GM12878 (cell line): ENCODE measurements at regions not wholly inside any gene's neighbourhood (a gene's known extent, or its start where the extent isn't known, plus 50 kb on each side); places are given as distances from the start of the nearest gene placed in this dataset.

Source experiments
- ATAC-seq: fragments of 200-7000 bp; cut with Tn5 transposase; 3 replicates; pipeline ENCODE4 v1.9.1; 2020; ENCODE audit warnings: mild to moderate bottlenecking, moderate library complexity
- BruUV-seq: library from RNA; stranded (reverse); fragments of 400-500 nt; replicated peaks from 2 replicates; lab custom pipeline; 2021; lab: Mats Ljungman, UMichigan
- CTCF ChIA-PET: fragments of 300-600 bp; sonication (Branson Sonifier 250); formaldehyde crosslinking; extraction: SDS; loops from one replicate; lab custom pipeline; 2021; ENCODE audit warnings: inconsistent platforms; lab: Yijun Ruan, JAX
- POLR2A ChIA-PET: fragments of 350-600 bp; formaldehyde crosslinking; extraction: SDS; loops from one replicate; lab custom pipeline; 2021; ENCODE audit warnings: inconsistent platforms; lab: Charles Lee
- RAD21 ChIA-PET: fragments of 300-600 bp; sonication (Branson Sonifier 250); formaldehyde crosslinking; loops from one replicate; lab custom pipeline; 2023; ENCODE audit warnings: antibody characterized with exemption; ENCODE audit not compliant: unreplicated experiment; lab: Charles Lee
- SMC1A ChIA-PET: fragments of 300-600 bp; sonication (Branson Sonifier 250); formaldehyde crosslinking; loops from one replicate; lab custom pipeline; 2023; ENCODE audit not compliant: unreplicated experiment, uncharacterized antibody; lab: Charles Lee
- DNase-seq: peaks from one replicate; pipeline ENCODE4 v3.0.0-alpha.2; 2011; ENCODE audit warnings: low read depth, low spot score
- FAIRE-seq: peaks from 3 replicates; lab custom pipeline; 2011; peaks lifted over from hg19 to GRCh38; lab: Jason Lieb, UNC
- H2AFZ ChIP-seq: 2 replicates; pipeline ENCODE4 v1.6.0; 2011; ENCODE audit warnings: low read depth, low read length, control low read depth; ENCODE audit not compliant: control insufficient read depth
- H3K27ac ChIP-seq: 2 replicates; pipeline ENCODE4 v1.5.1; 2011; ENCODE audit warnings: control low read depth; ENCODE audit not compliant: control insufficient read depth, insufficient read depth
- H3K27me3 ChIP-seq, 2 experiments: replicated peaks in 1 of 2; 2 replicates each; pipeline versions ENCODE4 v1.6.0 to v1.6.1; 2011; ENCODE audit warnings: low read length in 1 of 2; ENCODE audit not compliant: control insufficient read depth in 2 of 2, insufficient read depth in 2 of 2
- H3K36me3 ChIP-seq, 2 experiments: 2 replicates each; pipeline ENCODE4 v1.5.1; 2011; ENCODE audit warnings: low read length in 1 of 2; ENCODE audit not compliant: control insufficient read depth in 2 of 2, insufficient read depth in 2 of 2
- H3K4me1 ChIP-seq: 2 replicates; pipeline ENCODE4 v1.6.1; 2011; ENCODE audit warnings: mild to moderate bottlenecking, low read length, moderate library complexity, mixed read lengths; ENCODE audit not compliant: control insufficient read depth, insufficient read depth
- H3K4me2 ChIP-seq: 2 replicates; pipeline ENCODE4 v1.6.0; 2011; ENCODE audit warnings: control low read depth; ENCODE audit not compliant: control insufficient read depth, insufficient read depth
- H3K4me3 ChIP-seq: fragments of 200-600 bp; sonication (generic); 2 replicates; pipeline ENCODE4 v1.5.1; 2016
- H3K79me2 ChIP-seq: 2 replicates; pipeline ENCODE4 v1.6.0; 2011; ENCODE audit warnings: low read length; ENCODE audit not compliant: control insufficient read depth, insufficient read depth
- H3K9ac ChIP-seq: 2 replicates; pipeline ENCODE4 v1.8.0; 2011; ENCODE audit warnings: low read length, control low read depth, mixed read lengths; ENCODE audit not compliant: control insufficient read depth, insufficient read depth
- H3K9me3 ChIP-seq: replicated peaks from 3 replicates; pipeline ENCODE4 v1.5.1; 2011; ENCODE audit warnings: mild to moderate bottlenecking, low read length; ENCODE audit not compliant: control insufficient read depth, insufficient read depth
- H4K20me1 ChIP-seq: 2 replicates; pipeline ENCODE4 v1.6.0; 2011; ENCODE audit not compliant: control insufficient read depth, insufficient read depth
- BRCA1 ChIP-seq: IDR thresholded peaks from 2 replicates; pipeline ENCODE4 v1.6.1; 2011; ENCODE audit warnings: low read depth, low read length, improper control_type of control experiment
- EED ChIP-seq: sonication (generic); IDR thresholded peaks from 2 replicates; pipeline ENCODE4 v1.6.1; 2016; ENCODE audit warnings: antibody characterized with exemption, low read depth
- NRF1 ChIP-seq: conservative IDR thresholded peaks from 2 replicates; pipeline ENCODE4 v1.6.1; 2011; ENCODE audit warnings: mild to moderate bottlenecking, low read depth, low read length, improper control_type of control experiment
- POU2F2 ChIP-seq: IDR thresholded peaks from 3 replicates; pipeline ENCODE4 v1.6.1; 2011; ENCODE audit warnings: low read depth, mild to moderate bottlenecking, low read length, borderline replicate concordance
- SRF ChIP-seq, 2 experiments: IDR thresholded peaks; 2 replicates each; pipeline ENCODE4 v1.6.1; 2011; ENCODE audit warnings: low read depth in 2 of 2, low read length in 2 of 2, mild to moderate bottlenecking in 1 of 2, moderate library complexity in 1 of 2
- STAT1 ChIP-seq: fragments of 450-650 bp; conservative IDR thresholded peaks from 2 replicates; pipeline ENCODE4 v1.6.1; 2014; ENCODE audit warnings: antibody characterized with exemption, mild to moderate bottlenecking
- WRNIP1 ChIP-seq: IDR thresholded peaks from 2 replicates; pipeline ENCODE4 v1.6.1; 2011; ENCODE audit warnings: low read depth, low read length, improper control_type of control experiment, borderline replicate concordance
- ZNF687 ChIP-seq: fragments of 450-650 bp; IDR thresholded peaks from 2 replicates; pipeline ENCODE4 v1.6.1; 2017; ENCODE audit warnings: mild to moderate bottlenecking, moderate library complexity
- ZZZ3 ChIP-seq: IDR thresholded peaks from 2 replicates; pipeline ENCODE4 v1.6.1; 2011; ENCODE audit warnings: low read depth; ENCODE audit not compliant: control insufficient read depth, insufficient read length
- WGBS: methylation state at CpG from one replicate; pipeline ENCODE4 v1.1.6; 2016; ENCODE audit warnings: low lambda C conversion rate; ENCODE audit not compliant: insufficient replicate concordance, insufficient coverage; ENCODE audit errors: missing lambda C conversion rate; 5-methylcytosine and 5-hydroxymethylcytosine counted together
- in situ Hi-C: fragments of 300-500 bp; cut with MboI; formaldehyde crosslinking; loops from 9 replicates; pipeline ENCODE4 v1.14.3; 2018; ENCODE audit warnings: mixed read lengths
- intact Hi-C: fragments of 100-400 bp; cut with micrococcal nuclease; formaldehyde crosslinking; loops from one replicate; pipeline ENCODE4 v1.14.2; 2022; ENCODE audit not compliant: unreplicated experiment
- TF ChIP-seq, protein P1 (sequence below): fragments of 450-650 bp; conservative IDR thresholded peaks from 2 replicates; pipeline ENCODE4 v1.6.1; 2017; ENCODE audit warnings: mild to moderate bottlenecking, moderate library complexity
- TF ChIP-seq, protein P2 (sequence below): fragments of 450-650 bp; IDR thresholded peaks from 2 replicates; pipeline ENCODE4 v1.6.1; 2014; ENCODE audit warnings: mild to moderate bottlenecking
- TF ChIP-seq, protein P3 (sequence below): fragments of 450-650 bp; IDR thresholded peaks from 2 replicates; pipeline ENCODE4 v1.6.1; 2016; ENCODE audit warnings: mild to moderate bottlenecking, moderate library complexity, borderline replicate concordance

- TF ChIP-seq ZNF687: no peak
- no peak for TF ChIP-seq EED
- TF ChIP-seq ZZZ3: no peak
- TF ChIP-seq POU2F2: no peak
- TF ChIP-seq WRNIP1: no peak
- TF ChIP-seq, protein P1, sequence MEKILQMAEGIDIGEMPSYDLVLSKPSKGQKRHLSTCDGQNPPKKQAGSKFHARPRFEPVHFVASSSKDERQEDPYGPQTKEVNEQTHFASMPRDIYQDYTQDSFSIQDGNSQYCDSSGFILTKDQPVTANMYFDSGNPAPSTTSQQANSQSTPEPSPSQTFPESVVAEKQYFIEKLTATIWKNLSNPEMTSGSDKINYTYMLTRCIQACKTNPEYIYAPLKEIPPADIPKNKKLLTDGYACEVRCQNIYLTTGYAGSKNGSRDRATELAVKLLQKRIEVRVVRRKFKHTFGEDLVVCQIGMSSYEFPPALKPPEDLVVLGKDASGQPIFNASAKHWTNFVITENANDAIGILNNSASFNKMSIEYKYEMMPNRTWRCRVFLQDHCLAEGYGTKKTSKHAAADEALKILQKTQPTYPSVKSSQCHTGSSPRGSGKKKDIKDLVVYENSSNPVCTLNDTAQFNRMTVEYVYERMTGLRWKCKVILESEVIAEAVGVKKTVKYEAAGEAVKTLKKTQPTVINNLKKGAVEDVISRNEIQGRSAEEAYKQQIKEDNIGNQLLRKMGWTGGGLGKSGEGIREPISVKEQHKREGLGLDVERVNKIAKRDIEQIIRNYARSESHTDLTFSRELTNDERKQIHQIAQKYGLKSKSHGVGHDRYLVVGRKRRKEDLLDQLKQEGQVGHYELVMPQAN: no peak
- no peak for TF ChIP-seq BRCA1
Measured at GRCh38 chr13:34223984-34224383, 406.0 kb downstream of the RFC3 start (continued).

DNA sequence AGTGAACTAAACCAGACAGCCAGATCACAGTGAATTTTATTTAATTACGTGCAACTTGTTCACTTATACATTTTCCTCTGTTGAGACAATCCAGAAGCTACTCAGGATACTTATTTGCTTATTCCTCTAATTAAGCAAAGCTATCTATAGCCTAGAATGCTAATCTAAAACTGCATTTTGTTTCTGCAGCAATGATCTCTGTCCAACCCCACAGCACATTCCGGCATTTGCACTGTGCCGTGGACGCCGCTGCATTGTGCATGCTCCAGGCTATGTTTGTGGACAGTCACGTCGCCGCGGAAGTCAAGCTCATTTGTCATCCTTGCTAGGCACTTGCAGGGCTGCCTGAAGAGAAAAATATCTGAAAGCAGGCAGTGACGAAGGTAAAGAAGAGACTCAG lies 406.9 kb downstream of the RFC3 start:
- no TSS peak for BruUV-seq
- no peak for TF ChIP-seq NRF1
- TF ChIP-seq, protein P2, sequence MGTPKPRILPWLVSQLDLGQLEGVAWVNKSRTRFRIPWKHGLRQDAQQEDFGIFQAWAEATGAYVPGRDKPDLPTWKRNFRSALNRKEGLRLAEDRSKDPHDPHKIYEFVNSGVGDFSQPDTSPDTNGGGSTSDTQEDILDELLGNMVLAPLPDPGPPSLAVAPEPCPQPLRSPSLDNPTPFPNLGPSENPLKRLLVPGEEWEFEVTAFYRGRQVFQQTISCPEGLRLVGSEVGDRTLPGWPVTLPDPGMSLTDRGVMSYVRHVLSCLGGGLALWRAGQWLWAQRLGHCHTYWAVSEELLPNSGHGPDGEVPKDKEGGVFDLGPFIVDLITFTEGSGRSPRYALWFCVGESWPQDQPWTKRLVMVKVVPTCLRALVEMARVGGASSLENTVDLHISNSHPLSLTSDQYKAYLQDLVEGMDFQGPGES: no peak
- no peak for TF ChIP-seq STAT1
- TF ChIP-seq, protein P3, sequence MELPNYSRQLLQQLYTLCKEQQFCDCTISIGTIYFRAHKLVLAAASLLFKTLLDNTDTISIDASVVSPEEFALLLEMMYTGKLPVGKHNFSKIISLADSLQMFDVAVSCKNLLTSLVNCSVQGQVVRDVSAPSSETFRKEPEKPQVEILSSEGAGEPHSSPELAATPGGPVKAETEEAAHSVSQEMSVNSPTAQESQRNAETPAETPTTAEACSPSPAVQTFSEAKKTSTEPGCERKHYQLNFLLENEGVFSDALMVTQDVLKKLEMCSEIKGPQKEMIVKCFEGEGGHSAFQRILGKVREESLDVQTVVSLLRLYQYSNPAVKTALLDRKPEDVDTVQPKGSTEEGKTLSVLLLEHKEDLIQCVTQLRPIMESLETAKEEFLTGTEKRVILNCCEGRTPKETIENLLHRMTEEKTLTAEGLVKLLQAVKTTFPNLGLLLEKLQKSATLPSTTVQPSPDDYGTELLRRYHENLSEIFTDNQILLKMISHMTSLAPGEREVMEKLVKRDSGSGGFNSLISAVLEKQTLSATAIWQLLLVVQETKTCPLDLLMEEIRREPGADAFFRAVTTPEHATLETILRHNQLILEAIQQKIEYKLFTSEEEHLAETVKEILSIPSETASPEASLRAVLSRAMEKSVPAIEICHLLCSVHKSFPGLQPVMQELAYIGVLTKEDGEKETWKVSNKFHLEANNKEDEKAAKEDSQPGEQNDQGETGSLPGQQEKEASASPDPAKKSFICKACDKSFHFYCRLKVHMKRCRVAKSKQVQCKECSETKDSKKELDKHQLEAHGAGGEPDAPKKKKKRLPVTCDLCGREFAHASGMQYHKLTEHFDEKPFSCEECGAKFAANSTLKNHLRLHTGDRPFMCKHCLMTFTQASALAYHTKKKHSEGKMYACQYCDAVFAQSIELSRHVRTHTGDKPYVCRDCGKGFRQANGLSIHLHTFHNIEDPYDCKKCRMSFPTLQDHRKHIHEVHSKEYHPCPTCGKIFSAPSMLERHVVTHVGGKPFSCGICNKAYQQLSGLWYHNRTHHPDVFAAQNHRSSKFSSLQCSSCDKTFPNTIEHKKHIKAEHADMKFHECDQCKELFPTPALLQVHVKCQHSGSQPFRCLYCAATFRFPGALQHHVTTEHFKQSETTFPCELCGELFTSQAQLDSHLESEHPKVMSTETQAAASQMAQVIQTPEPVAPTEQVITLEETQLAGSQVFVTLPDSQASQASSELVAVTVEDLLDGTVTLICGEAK: no peak
- TF ChIP-seq SRF (IDR thresholded peaks at IDR 0.05; ENCODE audit: low read depth in 2 of 2, low read length in 2 of 2): no peak

More for the DNA sequence above, 406.9 kb downstream of the RFC3 start:
- CTCF ChIA-PET: no interaction called here
- intact Hi-C loops (no loop called here), in situ Hi-C loops (no loop called here)
- ATAC-seq (no peak), FAIRE-seq (no peak), DNase-seq (no peak)
- no peaks in the 10 kb centered on the region for H3K36me3 ChIP-seq
- H3K4me3 ChIP-seq: no peak overlapping the region
- no peaks in the 10 kb centered on the region for H3K4me1 ChIP-seq
- H3K27me3 ChIP-seq: no peaks in the 10 kb centered on the region
- 69% methylated on average over 10 of the region's 10 CpGs for WGBS
- H4K20me1 ChIP-seq: no peaks in the 10 kb centered on the region
- POLR2A ChIA-PET: no interaction called here
- no peak overlapping the region for H3K27ac ChIP-seq
- RAD21 ChIA-PET: no interaction called here
- SMC1A ChIA-PET: no interaction called here
- H3K9me3 ChIP-seq: no peaks in the 10 kb centered on the region
- no peak overlapping the region for H3K4me2 ChIP-seq
- no peak overlapping the region for H3K9ac ChIP-seq
- H2AFZ ChIP-seq: no peak overlapping the region
- H3K79me2 ChIP-seq: no peaks in the 10 kb centered on the region
